Suprapubic skin (tissue), 4 donors: ENCODE measurements at regions not wholly inside any gene's neighbourhood (a gene's known extent, or its start where the extent isn't known, plus 50 kb on each side); places are given as distances from the start of the nearest gene placed in this dataset.
"Not testable (repeated sequence)": the region's sequence is repeated elsewhere in the genome, so short reads cannot be mapped to it uniquely, and the experiment has no call there.

ENCODE experiments used
- DNase-seq, 2 donors: peaks; one replicate each; pipeline ENCODE4 v3.0.0-alpha.2; 2019; ENCODE audit warnings: low spot score in 2 of 2
- H3K27ac ChIP-seq: fragments of 200-600 bp; sonication (generic); one replicate; pipeline ENCODE4 v1.5.1; 2019
- H3K27me3 ChIP-seq: fragments of 200-600 bp; sonication (generic); one replicate; pipeline ENCODE4 v1.5.1; 2019
- H3K36me3 ChIP-seq: fragments of 200-600 bp; sonication (generic); one replicate; pipeline ENCODE4 v1.5.1; 2019
- H3K4me1 ChIP-seq: fragments of 200-600 bp; sonication (generic); one replicate; pipeline ENCODE4 v1.5.1; 2019
- H3K4me3 ChIP-seq: fragments of 200-600 bp; sonication (generic); one replicate; pipeline ENCODE4 v1.5.1; 2019; ENCODE audit warnings: mild to moderate bottlenecking
- H3K9me3 ChIP-seq: fragments of 200-600 bp; sonication (generic); one replicate; pipeline ENCODE4 v1.5.1; 2019
- CTCF ChIP-seq, 2 donors: fragments of 200-600 bp in 1 of 2; fragments of 450-650 bp in 1 of 2; sonication (generic) in 1 of 2; IDR thresholded peaks; one replicate each; pipeline ENCODE4 v1.5.1; 2016 to 2019; ENCODE audit warnings: antibody characterized with exemption in 2 of 2, mild to moderate bottlenecking in 1 of 2, moderate library complexity in 1 of 2
- EP300 ChIP-seq: sonication (generic); formaldehyde crosslinking; IDR thresholded peaks from one replicate; pipeline ENCODE4 v1.6.1; 2017; ENCODE audit warnings: antibody characterized with exemption
- POLR2A ChIP-seq, 2 donors: fragments of 450-650 bp; IDR thresholded peaks; one replicate each; pipeline ENCODE4 v1.6.1; 2017; ENCODE audit warnings: antibody characterized with exemption in 2 of 2, mild to moderate bottlenecking in 2 of 2, moderate library complexity in 2 of 2
- POLR2AphosphoS5 ChIP-seq, 3 donors: sonication (generic); formaldehyde crosslinking; IDR thresholded peaks; one replicate each; pipeline ENCODE4 v1.6.1; 2017; ENCODE audit warnings: antibody characterized with exemption in 3 of 3
- WGBS: methylation state at CpG from one replicate; pipeline ENCODE4 v1.1.5; 2018; 5-methylcytosine and 5-hydroxymethylcytosine counted together

GRCh38 chr13:74555276-74555625, 421.0 kb upstream of the KLF12 start:
- H3K9me3 ChIP-seq = no peaks in the 10 kb centered on the region
- H3K36me3 ChIP-seq = no peaks in the 10 kb centered on the region
- H3K27me3 ChIP-seq = no peaks in the 10 kb centered on the region
- DNase-seq = no peak
- H3K27ac ChIP-seq = no peak overlapping the region
- no peak for TF ChIP-seq CTCF (IDR thresholded peaks at IDR 0.05)
- no peak for TF ChIP-seq EP300
- no peak for TF ChIP-seq POLR2A (IDR thresholded peaks at IDR 0.05)
- no peak for TF ChIP-seq POLR2AphosphoS5 (IDR thresholded peaks at IDR 0.05)
- WGBS = 42% methylated on average over 3 of the region's 3 CpGs
- no peaks in the 10 kb centered on the region for H3K4me1 ChIP-seq
- no peak overlapping the region for H3K4me3 ChIP-seq

GRCh38 chr13:74554569-74555275, 420.5 kb upstream of the KLF12 start:
- Histone ChIP-seq H3K27me3 (no peaks in the 10 kb centered on the region), H3K4me1 (no peaks in the 10 kb centered on the region), H3K9me3 (no peaks in the 10 kb centered on the region), H3K27ac (no peak overlapping the region), H3K4me3 (no peak overlapping the region), H3K36me3 (no peaks in the 10 kb centered on the region)
- no peak for TF ChIP-seq EP300
- TF ChIP-seq POLR2AphosphoS5 (IDR thresholded peaks at IDR 0.05) = no peak
- no peak for TF ChIP-seq POLR2A (IDR thresholded peaks at IDR 0.05)
- TF ChIP-seq CTCF (IDR thresholded peaks at IDR 0.05) = no peak
- no peak for DNase-seq
- WGBS = 81% methylated on average over 8 of the region's 8 CpGs

- Histone ChIP-seq H3K27ac (no peak overlapping the region), H3K36me3 (no peaks in the 10 kb centered on the region), H3K9me3 (no peaks in the 10 kb centered on the region), H3K27me3 (no peaks in the 10 kb centered on the region), H3K4me1 (no peaks in the 10 kb centered on the region), H3K4me3 (no peak overlapping the region)
- TF ChIP-seq POLR2AphosphoS5 (IDR thresholded peaks at IDR 0.05) (no peak), CTCF (IDR thresholded peaks at IDR 0.05) (no peak), POLR2A (IDR thresholded peaks at IDR 0.05) (no peak), EP300 (no peak)
- 78% methylated on average over 2 of the region's 2 CpGs for WGBS
- no peak for DNase-seq
Measured at GRCh38 chr13:74550039-74550438, 415.8 kb upstream of the KLF12 start.

GRCh38 chr13:74536649-74537048, 402.4 kb upstream of the KLF12 start:
- H3K27me3 ChIP-seq, H3K9me3 ChIP-seq, H3K36me3 ChIP-seq, DNase-seq, H3K4me1 ChIP-seq, H3K27ac ChIP-seq, H3K4me3 ChIP-seq: not testable (repeated sequence)
- WGBS = 92% methylated on average over 11 of the region's 11 CpGs

- no peak overlapping the region for H3K4me3 ChIP-seq
- no peaks in the 10 kb centered on the region for H3K4me1 ChIP-seq
- no peaks in the 10 kb centered on the region for H3K9me3 ChIP-seq
- H3K36me3 ChIP-seq = no peaks in the 10 kb centered on the region
- H3K27me3 ChIP-seq = no peaks in the 10 kb centered on the region
- no peak for TF ChIP-seq POLR2AphosphoS5 (IDR thresholded peaks at IDR 0.05)
- no peak for TF ChIP-seq CTCF (IDR thresholded peaks at IDR 0.05)
- no peak for TF ChIP-seq POLR2A (IDR thresholded peaks at IDR 0.05)
- TF ChIP-seq EP300 = no peak
- no peak for DNase-seq
- WGBS = 84% methylated on average over 2 of the region's 2 CpGs
- no peak overlapping the region for H3K27ac ChIP-seq
Measured at GRCh38 chr13:74533226-74533625, 399.0 kb upstream of the KLF12 start.

- H3K9me3 ChIP-seq = no peaks in the 10 kb centered on the region
- no peak overlapping the region for H3K4me3 ChIP-seq
- no peak overlapping the region for H3K27ac ChIP-seq
- H3K27me3 ChIP-seq = no peaks in the 10 kb centered on the region
- no peaks in the 10 kb centered on the region for H3K36me3 ChIP-seq
- DNase-seq = no peak
- 76% methylated on average over 1 of the region's 1 CpG for WGBS
- TF ChIP-seq POLR2A (IDR thresholded peaks at IDR 0.05) = no peak
- TF ChIP-seq POLR2AphosphoS5 (IDR thresholded peaks at IDR 0.05) = no peak
- no peak for TF ChIP-seq CTCF (IDR thresholded peaks at IDR 0.05)
- TF ChIP-seq EP300 = no peak
- no peaks in the 10 kb centered on the region for H3K4me1 ChIP-seq
Measured at GRCh38 chr13:74530011-74530410, 395.8 kb upstream of the KLF12 start.
